ENCODE measurements at regions not wholly inside any gene's neighbourhood (a gene's known extent, or its start where the extent isn't known, plus 50 kb on each side); places are given as distances from the start of the nearest gene placed in this dataset.

GRCh38 chr6:43963877-43964658 lies 163.2 kb downstream of the MRPL14 start:
- TF ChIP-seq CTCF (conservative IDR thresholded peaks at IDR 0.05; ENCODE audit: low read depth, low read length) = no peak
- no peak overlapping the region for H3K4me3 ChIP-seq (ENCODE audit: low read depth, low read length)
- no peak for DNase-seq (ENCODE audit: low read depth)

- no peak for DNase-seq (ENCODE audit: low read depth)
- TF ChIP-seq CTCF (conservative IDR thresholded peaks at IDR 0.05; ENCODE audit: low read depth, low read length) = no peak
- H3K4me3 ChIP-seq (ENCODE audit: low read depth, low read length) = no peak overlapping the region
Observed at GRCh38 chr6:43963203-43963602, 164.0 kb downstream of the MRPL14 start.

- TF ChIP-seq CTCF (conservative IDR thresholded peaks at IDR 0.05; ENCODE audit: low read depth, low read length) = no peak
- H3K4me3 ChIP-seq (ENCODE audit: low read depth, low read length) = no peak overlapping the region
- DNase-seq (ENCODE audit: low read depth) = no peak
Observed at GRCh38 chr6:43962458-43962857, 164.8 kb downstream of the MRPL14 start.

- no peak for TF ChIP-seq CTCF (conservative IDR thresholded peaks at IDR 0.05; ENCODE audit: low read depth, low read length)
- DNase-seq (ENCODE audit: low read depth) = no peak
- no peak overlapping the region for H3K4me3 ChIP-seq (ENCODE audit: low read depth, low read length)
Observed at GRCh38 chr6:43957273-43957672, 170.0 kb downstream of the MRPL14 start.

GRCh38 chr6:43956478-43956877 lies 170.8 kb downstream of the MRPL14 start:
- DNase-seq (ENCODE audit: low read depth) = no peak
- H3K4me3 ChIP-seq (ENCODE audit: low read depth, low read length) = no peak overlapping the region
- TF ChIP-seq CTCF (conservative IDR thresholded peaks at IDR 0.05; ENCODE audit: low read depth, low read length) = no peak

- H3K4me3 ChIP-seq (ENCODE audit: low read depth, low read length) = no peak overlapping the region
- no peak for DNase-seq (ENCODE audit: low read depth)
- no peak for TF ChIP-seq CTCF (conservative IDR thresholded peaks at IDR 0.05; ENCODE audit: low read depth, low read length)
Observed at GRCh38 chr6:43954311-43955131, 172.7 kb downstream of the MRPL14 start.
